ENCODE measurements at regions not wholly inside any gene's neighbourhood (a gene's known extent, or its start where the extent isn't known, plus 50 kb on each side); places are given as distances from the start of the nearest gene placed in this dataset.
"Not testable (repeated sequence)": the region's sequence is repeated elsewhere in the genome, so short reads cannot be mapped to it uniquely, and the experiment has no call there.

GRCh38 chr9:62912278-62912677 lies 1722.4 kb downstream of the SPATA31A7 start:
- DNase-seq (ENCODE audit: low spot score); intact Hi-C loops (cut with DNase I): not testable (repeated sequence)

DNA sequence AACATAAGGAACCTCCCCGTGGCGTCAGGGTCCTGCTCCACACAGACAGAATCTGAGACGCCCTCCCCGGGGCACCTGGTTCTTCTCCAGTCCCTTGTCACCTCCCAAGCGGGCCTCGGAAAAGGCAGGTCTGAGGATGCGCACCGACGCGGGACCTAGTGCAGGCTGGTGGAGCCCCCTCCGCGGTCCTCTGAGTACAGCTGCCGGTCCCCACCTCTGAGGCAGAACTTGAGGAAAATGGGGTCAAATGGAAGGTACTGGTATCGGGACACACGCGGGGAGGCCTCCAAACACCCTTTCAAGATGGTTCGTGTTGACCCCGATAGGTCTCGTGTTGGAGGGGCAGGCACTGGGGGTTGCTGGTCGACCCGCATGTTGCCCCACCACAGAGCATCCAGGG lies 1725.3 kb downstream of the SPATA31A7 start:
- intact Hi-C loops (cut with DNase I), result not testable (repeated sequence)
- peak; percentile 57 for DNase-seq (ENCODE audit: low spot score)

GRCh38 chr9:62915661-62916060 lies 1725.8 kb downstream of the SPATA31A7 start:
- DNase-seq (ENCODE audit: low spot score), result not testable (repeated sequence)

GRCh38 chr9:62918648-62919385 lies 1729.0 kb downstream of the SPATA31A7 start:
- intact Hi-C loops (cut with DNase I), result not testable (repeated sequence)
- DNase-seq (ENCODE audit: low spot score), result peak; percentile 35

More at GRCh38 chr9:62915661-62916060, 1725.8 kb downstream of the SPATA31A7 start:
- intact Hi-C loops (cut with DNase I), result not testable (repeated sequence)

GRCh38 chr9:62931484-62931883 lies 1741.6 kb downstream of the SPATA31A7 start:
- intact Hi-C loops (cut with DNase I); DNase-seq (ENCODE audit: low spot score): not testable (repeated sequence)

DNA sequence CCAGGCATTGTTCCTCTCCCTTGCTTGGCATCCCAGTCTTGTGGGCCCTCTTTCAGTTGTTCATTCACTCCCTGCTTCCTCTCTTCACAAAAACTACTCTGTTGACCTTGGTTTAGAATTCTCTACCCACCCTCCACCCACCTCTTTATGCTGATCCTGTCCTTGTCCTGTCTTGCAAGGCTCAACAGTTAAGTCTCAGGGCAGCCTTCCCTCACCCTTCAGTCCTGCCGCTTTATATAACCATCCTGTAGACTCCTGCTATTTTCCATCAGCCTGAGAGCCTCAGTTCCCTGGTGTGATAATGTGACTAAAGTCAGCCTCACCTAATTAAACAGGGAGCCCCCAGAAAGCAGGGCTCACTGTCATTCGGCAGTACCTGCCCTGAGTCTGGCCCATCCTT lies 1763.0 kb downstream of the SPATA31A7 start:
- intact Hi-C loops (cut with DNase I); DNase-seq (ENCODE audit: low spot score): not testable (repeated sequence)

Data from posterior vena cava (tissue), 2 donors.